H9 (cell line): ENCODE measurements at regions not wholly inside any gene's neighbourhood (a gene's known extent, or its start where the extent isn't known, plus 50 kb on each side); places are given as distances from the start of the nearest gene placed in this dataset.
A peak's percentile ranks its signal among the peaks of the same experiment; 100 is the strongest.

ENCODE experiments used
- DNase-seq: peaks from one replicate; pipeline ENCODE4 v3.0.0-alpha.2; 2017
- H2AFZ ChIP-seq: one replicate; pipeline ENCODE4 v1.6.1; 2013; ENCODE audit warnings: mild to moderate bottlenecking, low read length, control low read depth, moderate library complexity
- H2AK5ac ChIP-seq: 2 replicates; pipeline ENCODE4 v1.6.1; 2013; ENCODE audit warnings: low read length, control low read depth, mixed read lengths; ENCODE audit not compliant: insufficient read length
- H2BK120ac ChIP-seq: one replicate; pipeline ENCODE4 v1.6.1; 2013; ENCODE audit warnings: low read depth, mild to moderate bottlenecking, low read length, control low read depth, inconsistent platforms; ENCODE audit not compliant: poor library complexity, severe bottlenecking
- H2BK12ac ChIP-seq: 2 replicates; pipeline ENCODE4 v1.6.1; 2013; ENCODE audit warnings: low read length, control low read depth, mixed read lengths, low read depth; ENCODE audit not compliant: insufficient read length
- H2BK15ac ChIP-seq: 2 replicates; pipeline ENCODE4 v1.6.1; 2013; ENCODE audit warnings: low read depth, low read length, control low read depth
- H2BK20ac ChIP-seq: one replicate; pipeline ENCODE4 v1.6.1; 2013; ENCODE audit warnings: low read depth, mild to moderate bottlenecking, low read length, control low read depth, inconsistent platforms; ENCODE audit not compliant: poor library complexity, severe bottlenecking
- H2BK5ac ChIP-seq: 2 replicates; pipeline ENCODE4 v1.6.1; 2013; ENCODE audit warnings: low read length, control low read depth, mixed read lengths; ENCODE audit not compliant: insufficient read length
- H3K14ac ChIP-seq: 2 replicates; pipeline ENCODE4 v1.6.1; 2013; ENCODE audit warnings: low read length, control low read depth; ENCODE audit not compliant: insufficient read depth
- H3K18ac ChIP-seq: 2 replicates; pipeline ENCODE4 v1.6.1; 2013; ENCODE audit warnings: low read depth, mild to moderate bottlenecking, mixed read lengths, low read length, control low read depth; ENCODE audit not compliant: insufficient read length
- H3K23ac ChIP-seq: 2 replicates; pipeline ENCODE4 v1.6.1; 2013; ENCODE audit warnings: low read length, control low read depth, mixed read lengths, low read depth; ENCODE audit not compliant: insufficient read length
- H3K23me2 ChIP-seq: 2 replicates; pipeline ENCODE4 v1.6.1; 2013; ENCODE audit warnings: low read depth, mild to moderate bottlenecking, mixed read lengths, low read length, control low read depth; ENCODE audit not compliant: insufficient read length, poor library complexity, severe bottlenecking
- H3K27ac ChIP-seq: 2 replicates; pipeline ENCODE4 v1.5.1; 2013; ENCODE audit warnings: low read length, control low read depth, mixed read lengths, low read depth; ENCODE audit not compliant: insufficient read length
- H3K27me3 ChIP-seq: 2 replicates; pipeline ENCODE4 v1.6.1; 2013; ENCODE audit warnings: low read length, control low read depth, inconsistent platforms; ENCODE audit not compliant: insufficient read depth
- H3K4ac ChIP-seq: 2 replicates; pipeline ENCODE4 v1.6.1; 2013; ENCODE audit warnings: low read depth, mild to moderate bottlenecking, control low read depth, inconsistent platforms, low read length, moderate library complexity
- H3K4me1 ChIP-seq: 2 replicates; pipeline ENCODE4 v1.6.1; 2013; ENCODE audit warnings: low read length, control low read depth, inconsistent platforms; ENCODE audit not compliant: insufficient read depth
- H3K4me2 ChIP-seq: 2 replicates; pipeline ENCODE4 v1.6.1; 2013; ENCODE audit warnings: low read length, control low read depth, mixed read lengths; ENCODE audit not compliant: insufficient read length, insufficient read depth
- H3K56ac ChIP-seq: 2 replicates; pipeline ENCODE4 v1.6.1; 2013; ENCODE audit warnings: low read depth, mild to moderate bottlenecking, mixed read lengths, low read length, control low read depth; ENCODE audit not compliant: insufficient read length
- H3K79me1 ChIP-seq: 2 replicates; pipeline ENCODE4 v1.6.1; 2013; ENCODE audit warnings: low read depth, mild to moderate bottlenecking, moderate library complexity, low read length, control low read depth, inconsistent platforms; ENCODE audit not compliant: insufficient read depth, poor library complexity, severe bottlenecking
- H3K79me2 ChIP-seq: 2 replicates; pipeline ENCODE4 v1.6.1; 2013; ENCODE audit warnings: low read length, control low read depth, inconsistent platforms; ENCODE audit not compliant: insufficient read depth
- H3K9ac ChIP-seq: 2 replicates; pipeline ENCODE4 v1.6.1; 2013; ENCODE audit warnings: low read length, control low read depth, mixed read lengths; ENCODE audit not compliant: insufficient read length; ENCODE audit errors: extremely low read depth
- H3K9me3 ChIP-seq: one replicate; pipeline ENCODE4 v1.6.1; 2013; ENCODE audit warnings: low read depth, low read length, inconsistent platforms; ENCODE audit not compliant: control insufficient read depth
- H3T11ph ChIP-seq: one replicate; pipeline ENCODE4 v1.6.1; 2013; ENCODE audit warnings: mild to moderate bottlenecking, low read length, control low read depth, inconsistent platforms
- H4K20me1 ChIP-seq: one replicate; pipeline ENCODE4 v1.6.1; 2013; ENCODE audit not compliant: control insufficient read depth, insufficient read length, insufficient read depth
- H4K5ac ChIP-seq: 2 replicates; pipeline ENCODE4 v1.6.1; 2013; ENCODE audit warnings: low read depth, mild to moderate bottlenecking, mixed read lengths, low read length, control low read depth; ENCODE audit not compliant: insufficient read length
- H4K8ac ChIP-seq: replicated peaks from 2 replicates; pipeline ENCODE4 v1.6.1; 2013; ENCODE audit warnings: low read length, control low read depth, mixed read lengths, low read depth; ENCODE audit not compliant: insufficient read length
- H4K91ac ChIP-seq: 2 replicates; pipeline ENCODE4 v1.6.1; 2013; ENCODE audit warnings: low read depth, mild to moderate bottlenecking, moderate library complexity, mixed read lengths, low read length, control low read depth; ENCODE audit not compliant: insufficient read length
- H3K27ac Mint-ChIP-seq, 3 experiments: 2 replicates in 2 of 3; 3 replicates in 1 of 3; pipeline ENCODE4 v1.8.0; 2020 to 2021; ENCODE audit warnings: mixed read lengths in 3 of 3, mild to moderate bottlenecking in 1 of 3, moderate library complexity in 1 of 3
- H3K27me3 Mint-ChIP-seq: 2 replicates; pipeline ENCODE4 v1.8.0; 2021; ENCODE audit warnings: low read depth, mild to moderate bottlenecking, moderate library complexity, mixed read lengths
- H3K36me3 Mint-ChIP-seq, 3 experiments: 2 replicates in 2 of 3; 3 replicates in 1 of 3; pipeline ENCODE4 v1.8.0; 2020 to 2021; ENCODE audit warnings: low read depth in 3 of 3, mixed read lengths in 3 of 3; ENCODE audit not compliant: insufficient read depth in 1 of 3
- H3K4me1 Mint-ChIP-seq, 2 experiments: 2 replicates each; pipeline ENCODE4 v1.8.0; 2020; ENCODE audit warnings: mixed read lengths in 2 of 2
- H3K4me3 Mint-ChIP-seq, 2 experiments: 2 replicates in 1 of 2; 3 replicates in 1 of 2; pipeline ENCODE4 v1.8.0; 2020 to 2021; ENCODE audit warnings: mild to moderate bottlenecking in 2 of 2, mixed read lengths in 2 of 2, moderate library complexity in 1 of 2
- H3K9me3 Mint-ChIP-seq, 2 experiments: 2 replicates in 1 of 2; 3 replicates in 1 of 2; pipeline ENCODE4 v1.8.0; 2020; ENCODE audit warnings: mild to moderate bottlenecking in 2 of 2, mixed read lengths in 2 of 2, moderate library complexity in 1 of 2
- TF ChIP-seq, protein P1 (sequence below): fragments of 200-600 bp; sonication (generic); conservative IDR thresholded peaks from 3 replicates; pipeline ENCODE4 v1.8.0; 2021; ENCODE audit warnings: antibody characterized with exemption, mild to moderate bottlenecking

- H2AK5ac ChIP-seq = no peak overlapping the region
- H3K79me1 ChIP-seq = no peaks in the 10 kb centered on the region
- Mint-ChIP-seq H3K27me3 (no peaks in the 10 kb centered on the region), H3K4me3 (no peak overlapping the region), H3K36me3 (peaks cover 0 to 2% (median 0%) of the 10 kb centered on the region in 3 experiments; a peak in 4 of 7 replicates), H3K27ac (peak overlapping the region in 1 of 3 experiments; percentile 37; a peak in 1 of 7 replicates), H3K9me3 (peaks cover 6 to 10% of the 10 kb centered on the region in 2 experiments; a peak in 4 of 5 replicates), H3K4me1 (peaks cover 0 to 22% of the 10 kb centered on the region in 2 experiments; a peak in 2 of 4 replicates)
- no peak overlapping the region for H3T11ph ChIP-seq
- no peak overlapping the region for H3K4ac ChIP-seq
- no peaks in the 10 kb centered on the region for H4K20me1 ChIP-seq
- no peak overlapping the region for H3K9ac ChIP-seq
- H4K5ac ChIP-seq = no peak overlapping the region
- H2BK5ac ChIP-seq = no peak overlapping the region
- no peak overlapping the region for H2BK12ac ChIP-seq
- H3K9me3 ChIP-seq = no peaks in the 10 kb centered on the region
- no peak overlapping the region for H3K27ac ChIP-seq
- H2BK120ac ChIP-seq = no peak overlapping the region
- H4K8ac ChIP-seq = no peak overlapping the region
- no peaks in the 10 kb centered on the region for H3K23me2 ChIP-seq
- DNase-seq = no peak
- no peak overlapping the region for H3K18ac ChIP-seq
- no peak overlapping the region for H2AFZ ChIP-seq
- H2BK20ac ChIP-seq = no peak overlapping the region
- no peaks in the 10 kb centered on the region; the same call in 1 of the 2 replicates for H3K4me1 ChIP-seq
- TF ChIP-seq, protein P1, sequence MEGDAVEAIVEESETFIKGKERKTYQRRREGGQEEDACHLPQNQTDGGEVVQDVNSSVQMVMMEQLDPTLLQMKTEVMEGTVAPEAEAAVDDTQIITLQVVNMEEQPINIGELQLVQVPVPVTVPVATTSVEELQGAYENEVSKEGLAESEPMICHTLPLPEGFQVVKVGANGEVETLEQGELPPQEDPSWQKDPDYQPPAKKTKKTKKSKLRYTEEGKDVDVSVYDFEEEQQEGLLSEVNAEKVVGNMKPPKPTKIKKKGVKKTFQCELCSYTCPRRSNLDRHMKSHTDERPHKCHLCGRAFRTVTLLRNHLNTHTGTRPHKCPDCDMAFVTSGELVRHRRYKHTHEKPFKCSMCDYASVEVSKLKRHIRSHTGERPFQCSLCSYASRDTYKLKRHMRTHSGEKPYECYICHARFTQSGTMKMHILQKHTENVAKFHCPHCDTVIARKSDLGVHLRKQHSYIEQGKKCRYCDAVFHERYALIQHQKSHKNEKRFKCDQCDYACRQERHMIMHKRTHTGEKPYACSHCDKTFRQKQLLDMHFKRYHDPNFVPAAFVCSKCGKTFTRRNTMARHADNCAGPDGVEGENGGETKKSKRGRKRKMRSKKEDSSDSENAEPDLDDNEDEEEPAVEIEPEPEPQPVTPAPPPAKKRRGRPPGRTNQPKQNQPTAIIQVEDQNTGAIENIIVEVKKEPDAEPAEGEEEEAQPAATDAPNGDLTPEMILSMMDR = no peak
- no peaks in the 10 kb centered on the region for H3K79me2 ChIP-seq
- no peaks in the 10 kb centered on the region for H3K27me3 ChIP-seq
- H2BK15ac ChIP-seq = no peak overlapping the region
- no peak overlapping the region for H3K56ac ChIP-seq
- no peak overlapping the region for H3K23ac ChIP-seq
- H3K4me2 ChIP-seq = no peak overlapping the region
- H4K91ac ChIP-seq = no peak overlapping the region
- H3K14ac ChIP-seq = no peak overlapping the region
Observed at GRCh38 chr13:90839061-90839460, 508.4 kb upstream of the MIR17HG start.
